GM12874 (cell line): ENCODE measurements at regions not wholly inside any gene's neighbourhood (a gene's known extent, or its start where the extent isn't known, plus 50 kb on each side); places are given as distances from the start of the nearest gene placed in this dataset.

Experiments
- TF ChIP-seq, protein P1 (sequence below): IDR thresholded peaks from 2 replicates; pipeline ENCODE4 v1.5.1; 2011; ENCODE audit warnings: low read depth, mild to moderate bottlenecking, control low read depth, low read length, moderate library complexity; ENCODE audit not compliant: insufficient read depth

DNA sequence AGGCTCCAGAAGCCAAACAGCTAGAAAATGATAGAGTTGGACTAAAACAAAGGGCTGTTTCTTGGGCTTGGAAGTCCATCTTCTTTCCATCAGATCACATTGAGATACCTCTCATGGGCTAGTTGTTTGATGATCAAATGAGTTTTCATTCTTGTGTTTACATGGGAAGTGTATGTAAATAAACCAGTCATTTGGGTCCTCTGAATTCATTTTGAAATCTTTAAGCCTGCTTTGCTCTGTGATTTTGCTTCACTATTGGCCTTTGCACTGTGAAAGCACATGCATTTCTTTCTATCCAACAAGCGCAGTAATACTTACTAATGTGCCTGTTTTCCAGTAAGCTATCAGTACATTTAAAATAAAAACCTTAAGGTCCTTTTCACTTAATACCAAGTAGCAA is 200.5 kb upstream of the IRS2 start:
- TF ChIP-seq, protein P1, sequence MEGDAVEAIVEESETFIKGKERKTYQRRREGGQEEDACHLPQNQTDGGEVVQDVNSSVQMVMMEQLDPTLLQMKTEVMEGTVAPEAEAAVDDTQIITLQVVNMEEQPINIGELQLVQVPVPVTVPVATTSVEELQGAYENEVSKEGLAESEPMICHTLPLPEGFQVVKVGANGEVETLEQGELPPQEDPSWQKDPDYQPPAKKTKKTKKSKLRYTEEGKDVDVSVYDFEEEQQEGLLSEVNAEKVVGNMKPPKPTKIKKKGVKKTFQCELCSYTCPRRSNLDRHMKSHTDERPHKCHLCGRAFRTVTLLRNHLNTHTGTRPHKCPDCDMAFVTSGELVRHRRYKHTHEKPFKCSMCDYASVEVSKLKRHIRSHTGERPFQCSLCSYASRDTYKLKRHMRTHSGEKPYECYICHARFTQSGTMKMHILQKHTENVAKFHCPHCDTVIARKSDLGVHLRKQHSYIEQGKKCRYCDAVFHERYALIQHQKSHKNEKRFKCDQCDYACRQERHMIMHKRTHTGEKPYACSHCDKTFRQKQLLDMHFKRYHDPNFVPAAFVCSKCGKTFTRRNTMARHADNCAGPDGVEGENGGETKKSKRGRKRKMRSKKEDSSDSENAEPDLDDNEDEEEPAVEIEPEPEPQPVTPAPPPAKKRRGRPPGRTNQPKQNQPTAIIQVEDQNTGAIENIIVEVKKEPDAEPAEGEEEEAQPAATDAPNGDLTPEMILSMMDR: no peak

DNA sequence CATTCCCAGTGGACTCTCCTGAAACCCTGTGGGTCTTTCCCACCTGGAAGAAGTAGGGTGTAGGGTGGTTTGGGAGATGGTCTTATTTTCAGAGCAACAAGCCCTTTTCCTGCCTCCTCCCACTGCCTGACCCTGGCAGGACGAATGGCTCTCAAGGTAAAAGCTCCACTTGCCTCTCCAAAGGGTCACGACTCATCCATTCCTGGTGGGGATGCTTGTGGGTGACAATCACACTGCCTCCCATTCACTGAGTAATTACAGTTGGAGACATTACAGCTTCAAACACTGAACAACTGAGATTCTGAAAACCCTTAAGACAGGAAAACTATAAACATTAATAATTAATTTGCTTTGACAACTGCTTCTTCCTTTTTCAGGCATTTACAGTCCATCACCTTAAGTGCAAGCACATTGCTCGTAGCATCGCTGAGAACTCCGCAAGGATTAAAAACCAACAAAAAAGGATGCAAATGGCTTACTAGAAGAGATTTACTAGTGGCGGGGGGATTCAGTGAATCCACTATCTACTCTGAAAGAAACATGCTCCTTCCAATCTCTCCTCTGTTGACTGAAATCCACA is 199.6 kb upstream of the IRS2 start:
- TF ChIP-seq, protein P1: no peak

DNA sequence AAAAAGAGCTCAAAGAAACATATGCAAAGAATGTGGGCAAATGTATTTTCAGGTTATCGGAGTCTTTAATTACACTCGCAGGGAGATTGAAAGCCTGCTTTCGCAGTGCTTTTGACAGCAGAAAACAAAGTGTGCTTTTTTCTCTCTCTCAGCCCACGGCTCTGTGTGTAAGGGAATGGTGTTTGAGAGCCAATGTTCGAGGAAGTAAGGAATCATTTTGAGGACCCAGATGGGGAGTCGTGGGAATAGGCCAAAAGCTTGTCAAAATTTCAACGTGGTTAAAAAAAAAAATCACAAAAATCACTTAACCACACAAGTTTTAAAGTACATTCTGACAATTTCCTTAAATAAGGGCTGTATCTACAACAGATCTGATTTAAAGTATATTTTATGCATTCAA is 197.1 kb upstream of the IRS2 start:
- TF ChIP-seq, protein P1: no peak

- TF ChIP-seq, protein P1: no peak
Observed at GRCh38 chr13:109981000-109981399, 194.6 kb upstream of the IRS2 start.

GRCh38 chr13:109979228-109979627 is 192.8 kb upstream of the IRS2 start:
- TF ChIP-seq, protein P1: no peak

GRCh38 chr13:109977212-109977968 is 191.0 kb upstream of the IRS2 start:
- TF ChIP-seq, protein P1: no peak

GRCh38 chr13:109976206-109976997 is 190.0 kb upstream of the IRS2 start:
- TF ChIP-seq, protein P1: no peak
